ENCODE measurements at regions not wholly inside any gene's neighbourhood (a gene's known extent, or its start where the extent isn't known, plus 50 kb on each side); places are given as distances from the start of the nearest gene placed in this dataset.

DNA sequence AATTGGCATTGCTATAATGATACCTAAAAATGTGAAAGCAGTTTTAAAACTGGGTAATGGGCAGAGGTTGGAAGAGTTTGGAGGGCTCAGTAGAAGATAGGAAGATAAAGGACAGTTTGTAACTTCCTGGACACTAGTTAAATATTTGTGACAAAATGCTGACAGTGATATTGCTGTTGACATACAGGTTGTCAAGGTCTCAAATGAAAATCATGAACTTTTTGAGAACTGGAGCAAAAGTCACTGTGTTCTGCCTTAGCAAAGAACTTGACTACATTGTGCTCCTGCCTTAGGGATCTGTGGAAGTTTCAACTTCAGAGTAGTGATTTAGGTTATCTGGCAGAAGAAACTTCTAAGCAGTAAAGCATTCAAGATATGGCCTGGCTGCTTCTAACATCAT, 113.7 kb upstream of the CD96 start:
- H3K27ac ChIP-seq, result no peak overlapping the region
- no peaks in the 10 kb centered on the region for H3K27me3 ChIP-seq
- TF ChIP-seq POLR2A (IDR thresholded peaks at IDR 0.05) (no peak), EP300 (IDR thresholded peaks at IDR 0.05; ENCODE audit: low read depth) (no peak), POLR2AphosphoS5 (IDR thresholded peaks at IDR 0.05) (no peak)
- TF ChIP-seq, protein P1, sequence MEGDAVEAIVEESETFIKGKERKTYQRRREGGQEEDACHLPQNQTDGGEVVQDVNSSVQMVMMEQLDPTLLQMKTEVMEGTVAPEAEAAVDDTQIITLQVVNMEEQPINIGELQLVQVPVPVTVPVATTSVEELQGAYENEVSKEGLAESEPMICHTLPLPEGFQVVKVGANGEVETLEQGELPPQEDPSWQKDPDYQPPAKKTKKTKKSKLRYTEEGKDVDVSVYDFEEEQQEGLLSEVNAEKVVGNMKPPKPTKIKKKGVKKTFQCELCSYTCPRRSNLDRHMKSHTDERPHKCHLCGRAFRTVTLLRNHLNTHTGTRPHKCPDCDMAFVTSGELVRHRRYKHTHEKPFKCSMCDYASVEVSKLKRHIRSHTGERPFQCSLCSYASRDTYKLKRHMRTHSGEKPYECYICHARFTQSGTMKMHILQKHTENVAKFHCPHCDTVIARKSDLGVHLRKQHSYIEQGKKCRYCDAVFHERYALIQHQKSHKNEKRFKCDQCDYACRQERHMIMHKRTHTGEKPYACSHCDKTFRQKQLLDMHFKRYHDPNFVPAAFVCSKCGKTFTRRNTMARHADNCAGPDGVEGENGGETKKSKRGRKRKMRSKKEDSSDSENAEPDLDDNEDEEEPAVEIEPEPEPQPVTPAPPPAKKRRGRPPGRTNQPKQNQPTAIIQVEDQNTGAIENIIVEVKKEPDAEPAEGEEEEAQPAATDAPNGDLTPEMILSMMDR (IDR thresholded peaks at IDR 0.05), result no peak
- DNase-seq, result no peak
- no peak overlapping the region for H3K4me3 ChIP-seq
- no peaks in the 10 kb centered on the region for H3K4me1 ChIP-seq
- H3K36me3 ChIP-seq, result no peaks in the 10 kb centered on the region
- in situ Hi-C loops (cut with MboI; ENCODE audit: low pct_ligation_motif_present in 1 of 4, low pct_unique_long_range_greater_than_20kb in 1 of 4, low sequenced_read_pairs in 3 of 4) (no loop called here), intact Hi-C loops (cut with DNase I; ENCODE audit: low total_unique reads) (no loop called here)
- no peaks in the 10 kb centered on the region for H3K9me3 ChIP-seq

DNA sequence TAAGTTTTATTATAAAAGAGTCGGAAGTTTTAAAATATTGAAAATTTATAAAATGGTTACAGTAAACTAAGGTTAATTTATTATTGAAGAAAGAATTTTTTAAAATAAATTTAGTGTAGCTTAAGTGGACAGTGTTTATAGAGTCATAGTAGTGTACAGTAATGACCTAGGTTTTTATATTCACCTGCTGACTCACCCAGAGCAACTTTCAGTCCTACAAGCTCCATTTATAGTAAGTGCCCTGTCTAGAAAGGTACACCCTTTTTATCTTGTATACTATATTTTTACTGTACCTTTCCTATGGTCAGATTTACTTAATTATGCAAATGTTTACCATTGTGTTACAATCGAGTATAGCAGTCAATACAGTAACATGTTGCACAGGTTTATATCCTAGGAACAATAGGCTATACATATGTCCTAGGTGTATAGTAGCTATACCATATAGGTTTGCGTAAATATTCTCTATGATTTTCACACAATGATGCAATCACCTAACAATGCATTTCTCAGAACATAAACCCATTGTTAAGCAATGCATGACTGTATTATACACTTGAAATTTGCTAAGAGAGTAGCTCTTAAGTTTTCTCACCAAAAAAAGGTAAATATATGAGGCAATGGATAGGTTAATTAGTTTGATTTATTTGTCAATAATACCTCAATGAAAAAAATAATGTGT, 106.9 kb upstream of the CD96 start:
- Histone ChIP-seq H3K4me3 (no peak overlapping the region), H3K4me1 (no peaks in the 10 kb centered on the region), H3K27me3 (no peaks in the 10 kb centered on the region), H3K27ac (no peak overlapping the region), H3K9me3 (no peaks in the 10 kb centered on the region), H3K36me3 (no peaks in the 10 kb centered on the region)
- WGBS, 2 donors (ENCODE audit: low coverage in 1 of 2), result 68 to 69% methylated on average over 3 of the region's 3 CpGs
- no peak for DNase-seq
- in situ Hi-C loops (cut with MboI; ENCODE audit: low pct_ligation_motif_present in 1 of 4, low pct_unique_long_range_greater_than_20kb in 1 of 4, low sequenced_read_pairs in 3 of 4) (no loop called here), intact Hi-C loops (cut with DNase I; ENCODE audit: low total_unique reads) (no loop called here)
- TF ChIP-seq, protein P1 (IDR thresholded peaks at IDR 0.05), result no peak
- no peak for TF ChIP-seq POLR2A (IDR thresholded peaks at IDR 0.05)
- no peak for TF ChIP-seq POLR2AphosphoS5 (IDR thresholded peaks at IDR 0.05)
- no peak for TF ChIP-seq EP300 (IDR thresholded peaks at IDR 0.05; ENCODE audit: low read depth)

DNA sequence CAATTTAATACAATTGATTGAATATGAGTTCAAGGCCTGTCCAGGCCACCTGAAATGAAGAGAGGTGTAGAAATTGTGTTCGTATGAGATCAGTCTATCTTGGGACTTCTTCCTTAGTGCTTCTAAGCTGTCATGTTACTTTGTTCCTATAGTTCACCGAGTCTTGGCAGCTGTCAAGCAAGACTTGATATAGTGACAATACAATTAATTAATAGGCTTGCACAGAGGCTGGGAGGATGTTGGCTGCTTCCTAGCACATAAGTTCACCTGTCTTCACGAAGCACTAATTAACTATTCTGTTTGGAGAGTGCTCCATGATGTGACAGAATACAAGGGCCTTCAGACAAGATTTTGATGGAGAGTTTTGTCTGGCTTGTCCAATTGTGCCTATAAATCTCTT, 103.7 kb upstream of the CD96 start:
- Histone ChIP-seq H3K4me1 (no peaks in the 10 kb centered on the region), H3K36me3 (no peaks in the 10 kb centered on the region), H3K4me3 (no peak overlapping the region), H3K27ac (no peak overlapping the region), H3K9me3 (no peaks in the 10 kb centered on the region), H3K27me3 (no peaks in the 10 kb centered on the region)
- WGBS, 2 donors (ENCODE audit: low coverage in 1 of 2), result 75 to 79% methylated on average over 3 of the region's 3 CpGs
- in situ Hi-C loops (cut with MboI; ENCODE audit: low pct_ligation_motif_present in 1 of 4, low pct_unique_long_range_greater_than_20kb in 1 of 4, low sequenced_read_pairs in 3 of 4) (no loop called here), intact Hi-C loops (cut with DNase I; ENCODE audit: low total_unique reads) (no loop called here)
- DNase-seq, result no peak
- no peak for TF ChIP-seq POLR2AphosphoS5 (IDR thresholded peaks at IDR 0.05)
- no peak for TF ChIP-seq POLR2A (IDR thresholded peaks at IDR 0.05)
- TF ChIP-seq, protein P1 (IDR thresholded peaks at IDR 0.05), result no peak
- TF ChIP-seq EP300 (IDR thresholded peaks at IDR 0.05; ENCODE audit: low read depth), result no peak

DNA sequence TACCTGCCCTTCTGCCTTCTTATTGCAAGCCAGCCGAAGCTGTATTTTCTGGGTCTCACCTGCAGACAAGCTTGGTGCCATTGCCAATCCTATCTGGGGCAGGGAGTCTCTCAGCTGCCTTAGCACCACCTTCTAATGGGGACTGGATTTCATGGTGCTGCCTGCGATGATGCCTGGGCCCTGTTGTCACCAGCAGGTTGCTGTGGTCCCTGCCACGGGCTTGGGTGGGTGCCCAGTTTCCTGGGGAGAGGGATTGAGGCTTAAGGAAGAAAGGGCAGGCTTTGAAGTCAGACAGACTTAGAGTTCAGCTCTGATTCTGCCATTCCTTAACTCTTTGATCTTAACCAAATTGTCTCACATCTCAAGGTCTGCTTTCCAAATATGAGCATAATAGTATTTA, 87.4 kb upstream of the CD96 start:
- Histone ChIP-seq H3K4me3 (no peak overlapping the region), H3K36me3 (no peaks in the 10 kb centered on the region), H3K27ac (no peak overlapping the region), H3K9me3 (no peaks in the 10 kb centered on the region), H3K27me3 (no peaks in the 10 kb centered on the region), H3K4me1 (no peaks in the 10 kb centered on the region)
- in situ Hi-C loops (cut with MboI; ENCODE audit: low pct_ligation_motif_present in 1 of 4, low pct_unique_long_range_greater_than_20kb in 1 of 4, low sequenced_read_pairs in 3 of 4) (no loop called here), intact Hi-C loops (cut with DNase I; ENCODE audit: low total_unique reads) (no loop called here)
- no peak for TF ChIP-seq POLR2AphosphoS5 (IDR thresholded peaks at IDR 0.05)
- TF ChIP-seq EP300 (IDR thresholded peaks at IDR 0.05; ENCODE audit: low read depth), result no peak
- TF ChIP-seq, protein P1 (IDR thresholded peaks at IDR 0.05), result no peak
- TF ChIP-seq POLR2A (IDR thresholded peaks at IDR 0.05), result no peak
- 65% methylated on average over 3 of the region's 3 CpGs; no CpG with 5 or more reads in 1 of the 2 donors for WGBS, 2 donors (ENCODE audit: low coverage in 1 of 2)
- no peak for DNase-seq
